ENCODE measurements at regions not wholly inside any gene's neighbourhood (a gene's known extent, or its start where the extent isn't known, plus 50 kb on each side); places are given as distances from the start of the nearest gene placed in this dataset.

DNA sequence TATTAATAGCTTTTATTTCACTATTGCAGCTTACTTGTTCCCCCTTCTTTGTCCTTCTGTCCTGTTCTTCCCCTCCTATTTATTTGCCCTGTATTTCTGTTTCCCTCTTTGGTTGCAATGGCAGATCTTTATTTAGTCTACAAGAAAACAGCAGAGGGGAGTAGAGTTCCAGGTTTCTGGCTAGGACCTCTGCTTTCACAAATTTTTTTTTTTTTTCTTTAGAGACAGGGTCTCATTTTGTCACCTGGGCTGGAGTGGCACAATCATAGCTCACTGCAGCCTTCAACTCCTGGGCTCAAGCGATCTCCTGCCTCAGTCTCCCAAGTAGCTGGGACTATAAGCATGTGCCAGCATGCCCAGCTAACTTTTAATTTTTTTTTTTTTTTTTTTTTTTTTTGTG is 188.1 kb upstream of the SPRED2 start:
- no peak for TF ChIP-seq POLR2A (IDR thresholded peaks at IDR 0.05)
- TF ChIP-seq, protein P1, sequence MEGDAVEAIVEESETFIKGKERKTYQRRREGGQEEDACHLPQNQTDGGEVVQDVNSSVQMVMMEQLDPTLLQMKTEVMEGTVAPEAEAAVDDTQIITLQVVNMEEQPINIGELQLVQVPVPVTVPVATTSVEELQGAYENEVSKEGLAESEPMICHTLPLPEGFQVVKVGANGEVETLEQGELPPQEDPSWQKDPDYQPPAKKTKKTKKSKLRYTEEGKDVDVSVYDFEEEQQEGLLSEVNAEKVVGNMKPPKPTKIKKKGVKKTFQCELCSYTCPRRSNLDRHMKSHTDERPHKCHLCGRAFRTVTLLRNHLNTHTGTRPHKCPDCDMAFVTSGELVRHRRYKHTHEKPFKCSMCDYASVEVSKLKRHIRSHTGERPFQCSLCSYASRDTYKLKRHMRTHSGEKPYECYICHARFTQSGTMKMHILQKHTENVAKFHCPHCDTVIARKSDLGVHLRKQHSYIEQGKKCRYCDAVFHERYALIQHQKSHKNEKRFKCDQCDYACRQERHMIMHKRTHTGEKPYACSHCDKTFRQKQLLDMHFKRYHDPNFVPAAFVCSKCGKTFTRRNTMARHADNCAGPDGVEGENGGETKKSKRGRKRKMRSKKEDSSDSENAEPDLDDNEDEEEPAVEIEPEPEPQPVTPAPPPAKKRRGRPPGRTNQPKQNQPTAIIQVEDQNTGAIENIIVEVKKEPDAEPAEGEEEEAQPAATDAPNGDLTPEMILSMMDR (IDR thresholded peaks at IDR 0.05), result no peak
